ENCODE measurements at regions not wholly inside any gene's neighbourhood (a gene's known extent, or its start where the extent isn't known, plus 50 kb on each side); places are given as distances from the start of the nearest gene placed in this dataset.
"Not testable (repeated sequence)": the region's sequence is repeated elsewhere in the genome, so short reads cannot be mapped to it uniquely, and the experiment has no call there.

DNA sequence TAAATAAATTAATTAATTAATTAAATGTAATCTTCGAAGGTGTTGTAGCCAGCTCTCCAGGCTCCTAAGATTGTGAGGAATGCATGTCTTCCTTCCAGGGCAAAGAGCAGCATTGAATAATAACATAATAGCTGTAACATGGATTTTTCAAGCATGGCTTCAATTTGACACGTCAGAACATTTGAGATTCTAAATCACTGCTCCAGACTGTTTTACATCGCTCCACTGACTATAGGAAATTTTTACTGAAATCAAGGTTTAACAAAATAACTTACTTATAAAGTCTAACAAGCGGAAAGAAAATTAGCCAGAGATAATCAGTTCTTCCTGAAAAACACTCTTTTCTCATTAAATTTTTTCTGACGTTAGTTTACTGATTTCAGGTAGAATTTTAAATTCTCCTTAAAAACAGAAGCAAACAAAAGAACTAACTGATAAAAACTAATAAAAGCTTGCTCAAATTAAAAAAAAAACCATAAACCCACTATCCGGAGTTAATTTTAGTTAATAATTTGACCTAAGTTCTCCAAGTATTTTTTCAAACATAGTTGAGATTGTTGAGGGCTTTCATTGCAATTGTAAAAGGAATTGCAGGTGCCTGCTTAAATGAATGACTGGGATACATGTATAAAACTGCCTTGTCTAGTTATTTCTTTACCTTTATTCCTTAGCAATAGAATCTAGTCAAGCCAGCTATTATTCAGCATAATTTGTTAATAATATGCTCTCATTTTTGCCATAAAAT lies 51.2 kb upstream of the SGCE start:
- DNase-seq (ENCODE audit: low spot score): no peak

DNA sequence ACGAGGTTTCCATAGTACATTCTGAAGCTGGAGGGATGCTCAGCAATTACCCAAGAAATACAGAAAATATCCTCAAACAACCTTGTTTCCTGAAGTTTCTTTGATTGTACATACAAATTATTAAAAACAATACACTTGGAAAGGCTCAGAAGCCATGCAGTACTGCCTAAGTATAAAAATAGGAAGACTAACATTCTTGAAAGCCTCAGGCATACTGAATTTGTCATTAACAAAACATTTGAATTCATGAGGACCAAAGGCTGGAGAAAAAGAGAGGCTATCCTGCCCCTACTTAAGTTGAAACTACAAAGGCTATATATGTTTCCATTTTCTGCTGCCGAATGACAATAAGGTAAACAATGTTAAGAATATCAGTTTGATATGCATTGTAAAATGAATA lies 54.3 kb upstream of the SGCE start:
- DNase-seq (ENCODE audit: low spot score): no peak

- not testable (repeated sequence) for DNase-seq (ENCODE audit: low spot score)
These were observed 66.4 kb upstream of the SGCE start for GRCh38 chr7:94722360-94722759.

DNA sequence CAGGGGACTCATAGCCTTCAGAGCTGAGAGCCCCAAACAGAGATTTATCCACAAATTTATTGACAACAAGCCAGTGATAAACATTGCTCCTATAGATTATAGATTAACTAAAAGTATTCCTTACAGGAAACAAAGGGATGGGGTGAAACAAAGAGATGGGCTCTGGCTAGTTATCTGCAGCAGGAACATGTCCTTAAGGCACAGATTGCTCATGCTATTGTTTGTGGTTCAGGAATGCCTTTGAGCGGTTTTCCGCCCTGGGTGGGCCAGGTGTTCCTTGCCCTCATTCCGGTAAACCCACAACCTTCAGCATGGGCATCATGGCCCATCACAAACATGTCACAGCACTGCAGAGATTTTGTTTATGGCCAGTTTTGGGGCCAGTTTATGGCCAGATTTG lies 73.0 kb upstream of the SGCE start:
- not testable (repeated sequence) for DNase-seq (ENCODE audit: low spot score)

GRCh38 chr7:94738071-94738470 lies 82.1 kb upstream of the SGCE start:
- DNase-seq (ENCODE audit: low spot score): no peak

DNA sequence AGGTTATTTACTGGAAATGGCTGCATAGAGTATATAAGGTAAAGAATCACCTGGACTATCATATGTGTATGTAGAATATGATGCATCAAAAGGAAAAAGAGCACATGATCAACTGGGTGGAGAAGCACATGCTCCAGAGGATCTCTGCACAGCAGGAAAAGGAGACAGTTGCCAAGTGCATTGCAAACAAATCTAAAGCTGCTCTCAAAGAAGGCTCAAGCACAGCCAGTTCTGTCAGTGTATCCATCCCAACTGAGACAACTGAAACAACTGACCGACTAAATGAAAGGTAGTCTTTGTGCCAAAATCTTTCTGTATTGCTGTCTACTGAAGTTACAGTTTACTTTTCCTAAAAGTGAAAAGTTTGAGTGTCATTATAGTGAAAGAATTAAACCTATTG lies 83.2 kb upstream of the SGCE start:
- DNase-seq (ENCODE audit: low spot score): no peak

GRCh38 chr7:94740509-94740908 lies 84.6 kb upstream of the SGCE start:
- DNase-seq (ENCODE audit: low spot score): no peak

DNA sequence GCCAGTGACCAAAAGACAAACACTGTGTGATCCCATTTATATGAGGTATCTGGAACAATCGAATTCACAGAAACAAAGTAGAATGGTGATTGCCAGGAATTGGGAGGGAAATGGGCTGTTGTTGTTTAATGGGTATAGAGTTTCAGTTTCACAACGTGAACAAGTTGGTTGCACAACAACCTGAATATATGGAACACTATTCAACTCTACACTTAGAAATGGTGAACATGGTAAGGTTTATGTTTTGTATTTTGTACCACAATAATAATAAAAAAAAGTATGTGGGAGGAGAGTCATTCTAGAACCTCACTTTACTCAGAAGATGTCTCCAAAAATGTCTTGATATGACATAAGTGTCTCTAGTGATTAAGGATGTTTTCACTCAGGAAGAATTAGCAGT lies 85.2 kb upstream of the SGCE start:
- no peak for DNase-seq (ENCODE audit: low spot score)

DNA sequence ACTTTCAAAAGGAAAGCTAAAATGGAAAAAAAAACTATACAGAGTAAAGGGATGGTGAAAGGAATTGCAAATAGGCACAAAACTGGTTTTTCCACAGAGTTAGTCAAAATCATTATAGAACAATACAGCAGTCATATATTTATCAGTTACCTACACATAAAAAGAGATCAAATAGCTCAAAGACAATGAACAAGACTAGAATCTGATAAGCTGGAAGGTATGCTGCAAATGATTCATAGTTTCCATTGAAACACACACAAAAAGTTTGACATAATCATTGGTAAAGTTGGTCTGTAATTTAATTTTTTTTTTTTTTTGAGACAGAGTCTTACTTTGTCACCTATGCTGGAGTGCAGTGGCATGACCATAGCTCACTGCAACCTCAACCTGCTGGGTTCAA lies 92.4 kb upstream of the SGCE start:
- DNase-seq (ENCODE audit: low spot score): no peak

DNA sequence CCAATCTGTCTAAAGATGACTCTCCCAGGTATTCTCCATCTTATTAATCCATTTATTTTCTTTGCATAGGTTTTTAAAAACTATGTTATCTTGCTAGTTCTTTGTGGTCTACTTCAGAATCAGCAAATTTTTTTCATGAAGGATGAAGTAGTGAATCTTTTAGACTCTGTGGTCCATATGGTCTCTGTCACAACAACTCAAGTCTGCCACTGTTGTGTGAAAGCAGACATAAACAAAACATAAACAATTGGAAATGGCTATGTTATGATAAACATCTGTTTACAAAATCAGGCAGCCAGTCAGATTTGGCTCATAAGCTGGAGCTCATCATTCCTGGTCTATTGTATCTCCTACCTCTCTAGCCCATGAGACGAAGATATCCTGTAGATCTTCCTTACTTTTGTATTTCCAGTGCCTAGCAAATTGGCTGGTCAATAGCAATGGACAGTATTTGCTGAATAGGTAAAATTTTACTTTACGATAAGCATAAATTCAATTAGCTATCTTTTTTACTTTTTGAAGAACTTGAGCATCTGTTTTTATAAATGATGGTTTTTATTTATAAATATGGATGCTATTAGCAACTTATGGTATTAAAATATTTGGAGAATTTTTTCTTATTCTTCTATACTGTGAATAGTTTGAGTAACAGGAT lies 104.6 kb upstream of the SGCE start:
- DNase-seq (ENCODE audit: low spot score): no peak

- DNase-seq (ENCODE audit: low spot score): no peak
These were observed 105.5 kb upstream of the SGCE start for GRCh38 chr7:94761451-94761850.

DNA sequence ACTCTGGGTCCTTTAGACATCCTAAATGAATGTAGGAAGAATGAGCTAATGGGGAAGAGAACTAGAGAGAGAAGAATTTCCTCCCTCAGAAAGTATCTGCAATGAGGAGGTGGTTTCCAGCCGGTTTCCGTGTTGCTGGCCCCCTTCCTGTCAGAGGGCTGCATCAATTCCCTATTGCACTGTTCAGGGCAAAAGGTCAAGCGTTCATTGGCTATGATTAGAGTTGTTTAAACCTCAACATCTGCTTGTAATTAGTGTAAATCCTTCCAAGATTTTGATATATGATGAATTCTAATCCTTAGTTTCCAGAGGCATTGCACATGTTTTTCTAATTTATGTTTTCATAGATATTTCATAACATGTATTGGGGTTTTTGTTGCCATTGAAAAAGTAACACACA lies 107.3 kb upstream of the SGCE start:
- DNase-seq (ENCODE audit: low spot score): no peak

DNA sequence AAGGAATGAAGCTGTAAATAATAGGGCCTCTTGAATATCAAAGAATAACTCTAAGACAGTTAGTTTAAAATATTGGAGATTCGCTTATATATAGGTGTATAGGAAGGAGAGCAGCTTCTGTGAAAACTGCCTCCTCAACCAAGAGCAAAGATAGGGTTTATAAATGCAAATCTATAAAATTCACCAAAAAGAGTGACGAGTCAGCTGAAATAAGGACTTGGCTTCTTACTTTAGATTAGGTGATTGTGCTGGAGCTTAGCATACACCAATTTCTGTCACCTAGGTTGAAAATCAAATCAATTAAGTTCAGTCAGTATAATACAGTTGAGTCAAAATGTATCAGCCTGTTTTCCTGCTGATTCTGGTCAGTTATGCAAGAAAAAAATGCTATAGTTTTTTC lies 113.8 kb upstream of the SGCE start:
- no peak for DNase-seq (ENCODE audit: low spot score)

- DNase-seq (ENCODE audit: low spot score): no peak
These were observed 123.0 kb upstream of the SGCE start for GRCh38 chr7:94778711-94779459.

DNA sequence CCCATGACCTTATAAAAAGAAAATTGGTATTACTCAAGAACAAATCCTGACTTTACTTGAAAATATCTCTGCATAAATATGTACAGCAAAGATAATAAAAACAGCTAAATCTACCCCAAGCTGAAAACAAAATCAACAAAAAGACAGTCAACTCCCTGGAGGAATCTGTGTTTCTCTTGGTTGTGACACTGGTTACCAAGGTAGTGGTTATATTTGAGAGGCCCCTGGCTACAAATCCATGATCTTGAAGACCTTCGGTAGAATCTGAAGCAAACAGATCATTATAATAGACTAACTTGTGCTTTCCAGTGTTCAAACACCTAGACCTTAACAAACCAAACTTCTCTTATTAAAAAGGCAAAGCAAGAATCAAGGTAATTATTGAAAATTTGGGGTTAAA lies 123.9 kb upstream of the SGCE start:
- no peak for DNase-seq (ENCODE audit: low spot score)

DNA sequence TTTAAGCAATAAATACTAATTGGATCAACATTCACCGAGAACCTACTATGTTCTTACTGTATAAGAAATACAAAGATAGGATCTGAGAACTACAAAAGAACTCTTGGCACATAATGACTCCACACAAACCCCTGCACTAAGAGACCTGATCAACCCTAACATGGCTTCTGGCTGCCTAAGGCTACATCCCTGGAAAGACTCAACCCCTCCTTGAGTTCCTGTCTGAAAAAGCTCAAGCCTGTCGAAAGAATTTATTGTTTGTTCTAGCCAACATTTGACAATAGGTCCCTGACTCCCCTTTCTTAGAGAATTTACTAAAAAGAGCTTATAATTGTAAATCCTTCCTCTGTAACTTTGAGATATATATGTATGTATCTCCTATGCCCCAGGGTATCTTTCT lies 125.3 kb upstream of the SGCE start:
- no peak for DNase-seq (ENCODE audit: low spot score)

DNA sequence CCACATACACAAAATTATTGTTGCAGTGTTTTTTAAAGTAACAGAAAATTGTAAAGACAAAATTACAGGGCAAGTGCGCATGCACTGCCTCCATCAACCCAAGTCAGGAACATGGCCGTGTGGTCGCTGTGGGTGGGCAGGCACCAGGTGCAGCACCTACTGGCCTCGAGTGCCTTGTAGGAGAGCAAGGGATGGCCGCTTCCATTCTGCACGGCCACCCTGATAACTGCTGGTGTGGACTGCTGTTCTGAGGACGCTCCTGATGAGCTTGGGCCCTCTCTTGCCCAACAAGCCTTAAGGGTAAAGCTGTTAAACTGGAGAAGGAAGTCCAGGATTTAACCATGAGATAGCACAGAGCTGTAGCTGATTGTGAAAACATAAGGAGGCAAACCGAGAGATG lies 124.6 kb upstream of the PPP1R9A start:
- no peak for DNase-seq (ENCODE audit: low spot score)

GRCh38 chr7:94787285-94787684 lies 120.1 kb upstream of the PPP1R9A start:
- no peak for DNase-seq (ENCODE audit: low spot score)

DNA sequence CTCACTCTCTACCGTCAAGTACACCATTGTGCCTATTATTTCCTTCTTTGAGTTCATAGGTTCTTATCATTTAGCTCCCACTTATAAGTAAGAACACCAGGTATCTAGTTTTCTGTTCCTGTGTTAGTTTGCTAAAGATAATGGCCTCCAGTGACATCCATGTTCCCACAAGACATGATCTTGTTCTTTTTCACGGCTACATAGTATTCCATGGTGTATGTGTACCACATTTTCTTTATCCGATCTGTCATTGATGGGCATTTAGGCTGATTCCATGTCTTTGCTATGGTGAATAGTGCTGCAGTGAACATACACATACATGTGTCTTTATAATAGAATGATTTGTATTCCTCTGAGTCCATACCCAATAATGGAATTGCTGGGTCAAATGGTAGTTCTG lies 119.0 kb upstream of the PPP1R9A start:
- DNase-seq (ENCODE audit: low spot score): not testable (repeated sequence)

- no peak for DNase-seq (ENCODE audit: low spot score)
These were observed 115.2 kb upstream of the PPP1R9A start for GRCh38 chr7:94792241-94792640.

GRCh38 chr7:94797404-94797803 lies 110.0 kb upstream of the PPP1R9A start:
- not testable (repeated sequence) for DNase-seq (ENCODE audit: low spot score)

- no peak for DNase-seq (ENCODE audit: low spot score)
These were observed 103.6 kb upstream of the PPP1R9A start for GRCh38 chr7:94803821-94804220.

- DNase-seq (ENCODE audit: low spot score): peak; percentile 79
These were observed 98.7 kb upstream of the PPP1R9A start for GRCh38 chr7:94808673-94809072.

All from A172 (cell line).